HUES6 (cell line): ENCODE measurements at regions not wholly inside any gene's neighbourhood (a gene's known extent, or its start where the extent isn't known, plus 50 kb on each side); places are given as distances from the start of the nearest gene placed in this dataset.

Experiments
- H3K27ac ChIP-seq: 2 replicates; pipeline ENCODE4 v1.7.0; 2013; ENCODE audit warnings: low read depth, mild to moderate bottlenecking, low read length, inconsistent platforms
- H3K27me3 ChIP-seq: 2 replicates; pipeline ENCODE4 v1.6.1; 2013; ENCODE audit warnings: low read length; ENCODE audit not compliant: control insufficient read depth, insufficient read depth
- H3K36me3 ChIP-seq: 2 replicates; pipeline ENCODE4 v1.6.1; 2013; ENCODE audit warnings: low read length; ENCODE audit not compliant: control insufficient read depth, insufficient read depth
- H3K4me1 ChIP-seq: 2 replicates; pipeline ENCODE4 v1.6.1; 2013; ENCODE audit warnings: low read length; ENCODE audit not compliant: control insufficient read depth, insufficient read depth
- H3K4me3 ChIP-seq: 2 replicates; pipeline ENCODE4 v1.5.1; 2013; ENCODE audit warnings: low read depth, low read length
- H3K9ac ChIP-seq: one replicate; pipeline ENCODE4 v1.6.1; 2013; ENCODE audit warnings: mild to moderate bottlenecking, low read length
- H3K9me3 ChIP-seq: 2 replicates; pipeline ENCODE4 v1.6.1; 2013; ENCODE audit warnings: low read depth, low read length; ENCODE audit not compliant: control insufficient read depth, insufficient read depth

- H3K9ac ChIP-seq: no peak overlapping the region
- H3K9me3 ChIP-seq: no peaks in the 10 kb centered on the region
- no peak overlapping the region; the same call in 1 of the 2 replicates for H3K27ac ChIP-seq
- H3K4me1 ChIP-seq: peaks cover 13% of the 10 kb centered on the region; the same call in 1 of the 2 replicates
- H3K27me3 ChIP-seq: no peaks in the 10 kb centered on the region
- H3K4me3 ChIP-seq: no peak overlapping the region
- H3K36me3 ChIP-seq: no peaks in the 10 kb centered on the region
Observed at GRCh38 chr5:121156565-121156964, 692.5 kb downstream of the PRR16 start.

GRCh38 chr5:121158451-121158850, 693.2 kb upstream of the FTMT start:
- H3K9ac ChIP-seq: no peak overlapping the region
- H3K27ac ChIP-seq: no peak overlapping the region
- H3K27me3 ChIP-seq: no peaks in the 10 kb centered on the region
- no peaks in the 10 kb centered on the region for H3K9me3 ChIP-seq
- H3K36me3 ChIP-seq: no peaks in the 10 kb centered on the region
- peaks cover 13% of the 10 kb centered on the region; the same call in 1 of the 2 replicates for H3K4me1 ChIP-seq
- no peak overlapping the region for H3K4me3 ChIP-seq

- no peaks in the 10 kb centered on the region for H3K9me3 ChIP-seq
- no peak overlapping the region for H3K4me3 ChIP-seq
- H3K4me1 ChIP-seq: peaks cover 13% of the 10 kb centered on the region; the same call in 1 of the 2 replicates
- H3K27ac ChIP-seq: no peak overlapping the region
- no peaks in the 10 kb centered on the region for H3K27me3 ChIP-seq
- H3K36me3 ChIP-seq: no peaks in the 10 kb centered on the region
- H3K9ac ChIP-seq: no peak overlapping the region
Observed at GRCh38 chr5:121160591-121160990, 691.1 kb upstream of the FTMT start.

DNA sequence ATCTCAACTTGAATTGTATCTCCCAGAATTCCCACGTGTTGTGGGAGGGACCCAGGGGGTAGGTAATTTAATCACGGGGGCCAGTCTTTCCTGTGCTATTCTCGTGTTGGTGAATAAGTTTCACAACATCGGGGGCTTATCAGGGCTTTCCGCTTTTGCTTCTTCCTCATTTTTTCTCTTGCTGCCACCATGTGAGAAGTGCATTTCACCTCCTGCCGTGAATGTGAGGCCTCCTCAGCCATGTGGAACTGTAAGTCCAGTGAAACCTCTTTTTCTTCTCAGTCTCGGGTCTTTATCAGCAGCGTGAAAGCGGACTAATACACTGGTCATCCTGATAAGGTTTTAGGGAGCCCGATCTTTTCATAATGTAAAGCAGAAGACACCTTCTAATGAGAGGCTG, 687.0 kb upstream of the FTMT start:
- Histone ChIP-seq H3K9me3 (peaks cover 6% of the 10 kb centered on the region; the same call in 1 of the 2 replicates), H3K9ac (no peak overlapping the region), H3K27me3 (no peaks in the 10 kb centered on the region), H3K4me3 (no peak overlapping the region), H3K36me3 (no peaks in the 10 kb centered on the region), H3K4me1 (no peaks in the 10 kb centered on the region), H3K27ac (no peak overlapping the region)

DNA sequence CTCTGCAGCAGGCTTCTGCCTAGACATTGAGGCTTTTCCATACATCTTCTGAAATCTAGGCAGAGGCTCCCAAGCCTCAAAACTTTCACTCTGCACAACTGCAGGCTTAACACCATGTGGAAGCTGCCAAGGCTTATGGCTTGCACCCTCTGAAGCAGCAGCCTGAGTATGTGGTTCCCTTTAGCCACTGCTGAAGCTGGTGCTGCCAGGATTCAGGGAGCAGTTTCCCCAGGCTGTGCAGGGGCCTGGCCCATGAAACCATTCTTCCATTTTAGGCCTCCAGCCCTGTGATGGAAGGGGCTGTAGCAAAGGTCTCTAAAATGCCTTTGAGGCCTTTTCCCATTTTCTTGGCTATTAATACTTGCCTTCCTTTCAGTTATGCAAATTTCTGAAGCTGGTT, 680.3 kb upstream of the FTMT start:
- Histone ChIP-seq H3K36me3 (no peaks in the 10 kb centered on the region), H3K9me3 (peaks cover 6% of the 10 kb centered on the region; the same call in 1 of the 2 replicates), H3K9ac (no peak overlapping the region), H3K4me1 (no peaks in the 10 kb centered on the region), H3K27me3 (no peaks in the 10 kb centered on the region), H3K27ac (no peak overlapping the region), H3K4me3 (no peak overlapping the region)

- no peaks in the 10 kb centered on the region for H3K4me1 ChIP-seq
- no peak overlapping the region for H3K4me3 ChIP-seq
Observed at GRCh38 chr5:121171834-121172233, 679.8 kb upstream of the FTMT start.

GRCh38 chr5:121174351-121174750, 677.3 kb upstream of the FTMT start:
- H3K27ac ChIP-seq: no peak overlapping the region
- no peaks in the 10 kb centered on the region for H3K27me3 ChIP-seq
- no peaks in the 10 kb centered on the region for H3K36me3 ChIP-seq
- no peak overlapping the region for H3K9ac ChIP-seq
- H3K9me3 ChIP-seq: no peaks in the 10 kb centered on the region
- H3K4me1 ChIP-seq: no peaks in the 10 kb centered on the region
- H3K4me3 ChIP-seq: no peak overlapping the region

More at GRCh38 chr5:121171834-121172233, 679.8 kb upstream of the FTMT start:
- Histone ChIP-seq H3K9ac (no peak overlapping the region), H3K27ac (no peak overlapping the region), H3K9me3 (peaks cover 5% of the 10 kb centered on the region; the same call in 1 of the 2 replicates), H3K36me3 (no peaks in the 10 kb centered on the region), H3K27me3 (no peaks in the 10 kb centered on the region)

DNA sequence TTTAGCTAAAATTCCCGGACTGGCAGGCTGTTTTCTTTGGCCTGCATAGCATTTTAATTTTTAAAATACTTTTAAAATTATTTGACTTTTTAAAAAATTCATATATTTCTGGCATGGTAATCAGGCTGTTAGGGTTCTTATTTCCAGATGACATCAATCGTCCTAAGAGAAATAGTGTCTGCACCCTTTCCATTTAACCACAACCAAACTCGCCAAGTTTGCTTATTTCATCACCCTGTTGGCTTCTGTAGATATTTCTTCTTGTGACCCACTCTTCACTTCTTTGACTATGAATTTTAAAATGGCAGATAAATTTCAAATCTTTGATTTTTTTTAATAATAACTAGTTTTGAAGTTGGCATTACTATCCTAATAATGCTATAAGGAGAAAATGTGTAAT, 675.7 kb upstream of the FTMT start:
- Histone ChIP-seq H3K27ac (no peak overlapping the region), H3K9me3 (no peaks in the 10 kb centered on the region), H3K4me1 (no peaks in the 10 kb centered on the region), H3K4me3 (no peak overlapping the region), H3K36me3 (no peaks in the 10 kb centered on the region), H3K27me3 (no peaks in the 10 kb centered on the region), H3K9ac (no peak overlapping the region)

DNA sequence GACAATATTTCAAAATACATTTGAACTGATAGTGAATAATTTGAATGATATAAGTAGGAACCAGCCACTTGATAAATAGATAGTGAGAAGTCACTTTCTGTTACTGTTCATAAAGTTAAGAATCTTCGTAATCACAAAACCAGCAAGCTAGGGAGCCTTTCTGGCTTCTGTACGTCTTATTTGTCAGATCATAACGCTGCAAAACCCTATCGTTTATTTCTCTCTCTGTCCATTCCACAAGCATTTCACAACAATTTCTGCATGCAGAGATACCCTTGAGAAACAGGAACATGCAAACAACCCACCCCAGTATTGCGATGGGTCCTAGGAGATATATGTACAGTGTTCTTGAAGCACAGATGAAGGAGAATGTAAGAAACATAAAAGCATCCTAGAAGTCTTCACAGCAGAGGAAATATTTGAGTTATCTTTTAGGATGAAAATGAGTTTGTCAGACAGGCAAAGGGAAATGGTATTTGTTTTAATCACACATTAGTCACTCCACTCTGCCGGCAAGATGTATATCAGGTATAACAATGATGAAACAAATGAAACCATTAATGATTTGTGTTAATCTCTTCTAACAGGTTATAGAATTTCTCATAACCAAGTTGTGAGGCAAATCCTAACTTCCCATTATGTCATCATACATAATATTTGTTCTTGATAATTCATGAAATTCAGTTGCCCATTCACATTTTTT, 668.7 kb upstream of the FTMT start:
- Histone ChIP-seq H3K4me3 (no peak overlapping the region), H3K4me1 (no peaks in the 10 kb centered on the region), H3K9ac (no peak overlapping the region), H3K9me3 (no peaks in the 10 kb centered on the region), H3K36me3 (no peaks in the 10 kb centered on the region), H3K27me3 (no peaks in the 10 kb centered on the region), H3K27ac (no peak overlapping the region)

GRCh38 chr5:121188849-121189248, 662.8 kb upstream of the FTMT start:
- no peak overlapping the region for H3K27ac ChIP-seq
- H3K9ac ChIP-seq: no peak overlapping the region
- H3K36me3 ChIP-seq: no peaks in the 10 kb centered on the region
- no peak overlapping the region for H3K4me3 ChIP-seq
- no peaks in the 10 kb centered on the region for H3K4me1 ChIP-seq
- H3K9me3 ChIP-seq: no peaks in the 10 kb centered on the region
- no peaks in the 10 kb centered on the region for H3K27me3 ChIP-seq

GRCh38 chr5:121189342-121190305, 662.1 kb upstream of the FTMT start:
- no peak overlapping the region for H3K9ac ChIP-seq

More at GRCh38 chr5:121189342-121190305, 662.1 kb upstream of the FTMT start:
- H3K4me1 ChIP-seq: no peaks in the 10 kb centered on the region
- H3K36me3 ChIP-seq: no peaks in the 10 kb centered on the region
- no peak overlapping the region for H3K27ac ChIP-seq
- H3K9me3 ChIP-seq: no peaks in the 10 kb centered on the region
- no peak overlapping the region for H3K4me3 ChIP-seq
- H3K27me3 ChIP-seq: no peaks in the 10 kb centered on the region
